Motor neuron (in vitro differentiated cells): ENCODE measurements at regions not wholly inside any gene's neighbourhood (a gene's known extent, or its start where the extent isn't known, plus 50 kb on each side); places are given as distances from the start of the nearest gene placed in this dataset.

Source experiments
- ATAC-seq, 8 experiments: fragments of 200-7000 bp; cut with Tn5 transposase; replicated peaks in 6 of 8; 2 replicates each; pipeline ENCODE4 v1.8.0; 2021; ENCODE audit warnings: mild to moderate bottlenecking in 8 of 8, moderate library complexity in 8 of 8
- H3K27ac ChIP-seq, 2 donors: fragments of 250-450 bp; sonication (Bioruptor Pico); 2 replicates each; pipeline ENCODE4 v1.9.0; 2021; ENCODE audit warnings: antibody characterized with exemption in 2 of 2, mild to moderate bottlenecking in 2 of 2, moderate library complexity in 1 of 2
- H3K4me1 ChIP-seq, 2 donors: fragments of 250-450 bp; sonication (Bioruptor Pico); replicated peaks in 1 of 2; 2 replicates each; pipeline ENCODE4 v1.6.1; 2021; ENCODE audit warnings: antibody characterized with exemption in 2 of 2, mild to moderate bottlenecking in 2 of 2, moderate library complexity in 1 of 2
- H3K4me3 ChIP-seq, 5 donors: fragments of 250-450 bp; sonication (Bioruptor Pico); 2 replicates each; pipeline ENCODE4 v1.9.0; 2021; ENCODE audit warnings: antibody characterized with exemption in 5 of 5, mild to moderate bottlenecking in 5 of 5, moderate library complexity in 4 of 5
- WGBS, 10 experiments: fragments of 450-650 bp; shearing (Covaris generic); methylation state at CpG; one replicate each; pipeline ENCODE4 v1.0.0; 2022; 5-methylcytosine and 5-hydroxymethylcytosine counted together
- in situ Hi-C, 9 experiments: fragments of 400-800 bp; cut with MboI; loops; one replicate each; pipeline ENCODE4 v1.15.0; 2021; ENCODE audit warnings: low sequenced_read_pairs in 9 of 9, low pct_unique_long_range_greater_than_20kb in 2 of 9; ENCODE audit not compliant: unreplicated experiment in 9 of 9

- Histone ChIP-seq H3K4me3 (no peak overlapping the region), H3K27ac (no peak overlapping the region), H3K4me1 (no peaks in the 10 kb centered on the region)
- WGBS, 10 experiments = 19 to 100% (median 87%) methylated on average over 1 to 7 of the region's 9 CpGs; no CpG with 5 or more reads in 1 of the 10 experiments
- ATAC-seq = no peak
- in situ Hi-C loops = no loop called here
These were observed 754.1 kb downstream of the IPMK start for GRCh38 chr10:57513637-57514036.

GRCh38 chr10:57507788-57508187 lies 759.9 kb downstream of the IPMK start:
- in situ Hi-C loops = no loop called here
- Histone ChIP-seq H3K4me1 (peaks cover 0 to 2% of the 10 kb centered on the region in 2 donors), H3K27ac (no peak overlapping the region), H3K4me3 (no peak overlapping the region)
- WGBS, 10 experiments = 46 to 95% (median 84%) methylated on average over 2 to 3 of the region's 5 CpGs; no CpG with 5 or more reads in 6 of the 10 experiments
- no peak for ATAC-seq

- in situ Hi-C loops = no loop called here
- 15 to 90% (median 67%) methylated on average over 1 to 5 of the region's 10 CpGs; no CpG with 5 or more reads in 3 of the 10 experiments for WGBS, 10 experiments
- no peak for ATAC-seq
- Histone ChIP-seq H3K27ac (no peak overlapping the region), H3K4me3 (no peak overlapping the region), H3K4me1 (peaks cover 0 to 3% of the 10 kb centered on the region in 2 donors)
These were observed 761.1 kb downstream of the IPMK start for GRCh38 chr10:57506414-57507094.

- 8 to 100% (median 81%) methylated on average over 2 of the region's 2 CpGs; no CpG with 5 or more reads in 3 of the 10 experiments for WGBS, 10 experiments
- in situ Hi-C loops = no loop called here
- Histone ChIP-seq H3K4me1 (no peaks in the 10 kb centered on the region), H3K27ac (no peak overlapping the region), H3K4me3 (no peak overlapping the region)
- no peak for ATAC-seq
These were observed 773.2 kb downstream of the IPMK start for GRCh38 chr10:57494486-57494885.

- peak in 3 of 8 experiments; percentile 24 to 38 (median 27) for ATAC-seq
- WGBS, 10 experiments = 0 to 83% (median 62%) methylated on average over 1 of the region's 1 CpG; no CpG with 5 or more reads in 6 of the 10 experiments
- in situ Hi-C loops = no loop called here
- H3K27ac ChIP-seq = no peak overlapping the region
- H3K4me3 ChIP-seq = no peak overlapping the region
- peaks cover 0 to 3% of the 10 kb centered on the region in 2 donors for H3K4me1 ChIP-seq
These were observed 785.4 kb downstream of the IPMK start for GRCh38 chr10:57482259-57482658.

- 7 to 100% (median 88%) methylated on average over 1 to 2 of the region's 2 CpGs for WGBS, 10 experiments
- Histone ChIP-seq H3K4me3 (no peak overlapping the region), H3K27ac (no peak overlapping the region), H3K4me1 (no peaks in the 10 kb centered on the region)
- ATAC-seq = no peak
- in situ Hi-C loops = no loop called here
These were observed 794.7 kb downstream of the IPMK start for GRCh38 chr10:57472823-57473619.

- WGBS, 10 experiments = 19 to 100% (median 64%) methylated on average over 1 to 4 of the region's 4 CpGs; no CpG with 5 or more reads in 1 of the 10 experiments
- Histone ChIP-seq H3K4me3 (no peak overlapping the region), H3K4me1 (no peaks in the 10 kb centered on the region), H3K27ac (no peak overlapping the region)
- in situ Hi-C loops = no loop called here
- peak in 2 of 8 experiments; percentile 10 to 95 for ATAC-seq
These were observed 798.7 kb downstream of the IPMK start for GRCh38 chr10:57468894-57469432.

- no peak overlapping the region for H3K27ac ChIP-seq
- in situ Hi-C loops = no loop called here
- no peak for ATAC-seq
- H3K4me3 ChIP-seq = no peak overlapping the region
- no peaks in the 10 kb centered on the region for H3K4me1 ChIP-seq
- WGBS, 10 experiments = 0 to 92% (median 48%) methylated on average over 2 of the region's 2 CpGs; no CpG with 5 or more reads in 4 of the 10 experiments
These were observed 802.5 kb downstream of the IPMK start for GRCh38 chr10:57465155-57465554.

- WGBS, 10 experiments = 0 to 88% (median 39%) methylated on average over 1 of the region's 1 CpG; no CpG with 5 or more reads in 4 of the 10 experiments
- ATAC-seq = no peak
- no peaks in the 10 kb centered on the region for H3K4me1 ChIP-seq
- no peak overlapping the region for H3K4me3 ChIP-seq
- in situ Hi-C loops = no loop called here
- no peak overlapping the region for H3K27ac ChIP-seq
These were observed 807.2 kb downstream of the IPMK start for GRCh38 chr10:57460540-57460939.

GRCh38 chr10:57457972-57458512 lies 809.7 kb downstream of the IPMK start:
- no peaks in the 10 kb centered on the region for H3K4me1 ChIP-seq
- no peak overlapping the region for H3K4me3 ChIP-seq
- no peak for ATAC-seq
- no peak overlapping the region for H3K27ac ChIP-seq
- WGBS, 10 experiments = 25 to 100% (median 70%) methylated on average over 1 to 3 of the region's 3 CpGs; no CpG with 5 or more reads in 4 of the 10 experiments
- in situ Hi-C loops = no loop called here

- 5 to 86% (median 59%) methylated on average over 1 to 2 of the region's 2 CpGs; no CpG with 5 or more reads in 1 of the 10 experiments for WGBS, 10 experiments
- in situ Hi-C loops = no loop called here
- H3K4me1 ChIP-seq = no peaks in the 10 kb centered on the region
- H3K27ac ChIP-seq = no peak overlapping the region
- H3K4me3 ChIP-seq = no peak overlapping the region
- no peak for ATAC-seq
These were observed 837.3 kb downstream of the IPMK start for GRCh38 chr10:57430376-57430775.

- no peak overlapping the region for H3K27ac ChIP-seq
- in situ Hi-C loops = no loop called here
- peak in 2 of 8 experiments; percentile 43 for ATAC-seq
- WGBS, 10 experiments = 0 to 59% (median 29%) methylated on average over 1 to 2 of the region's 2 CpGs
- peaks cover 2 to 4% of the 10 kb centered on the region in 2 donors for H3K4me1 ChIP-seq
- no peak overlapping the region for H3K4me3 ChIP-seq
These were observed 846.8 kb downstream of the IPMK start for GRCh38 chr10:57420881-57421280.

GRCh38 chr10:57418476-57418875 lies 849.2 kb downstream of the IPMK start:
- Histone ChIP-seq H3K27ac (no peak overlapping the region), H3K4me1 (peaks cover 2 to 4% of the 10 kb centered on the region in 2 donors), H3K4me3 (no peak overlapping the region)
- in situ Hi-C loops = no loop called here
- ATAC-seq = no peak
- WGBS, 10 experiments = 0 to 100% (median 87%) methylated on average over 1 to 4 of the region's 6 CpGs
